IMR-90 (cell line): ENCODE measurements at regions not wholly inside any gene's neighbourhood (a gene's known extent, or its start where the extent isn't known, plus 50 kb on each side); places are given as distances from the start of the nearest gene placed in this dataset.

Experiments used
- ATAC-seq: fragments of 200-7000 bp; cut with Tn5 transposase; 2 replicates; pipeline ENCODE4 v1.9.1; 2020; ENCODE audit warnings: low read depth, mild to moderate bottlenecking, moderate library complexity
- BruUV-seq: library from RNA; stranded (reverse); fragments of 400-500 nt; replicated peaks from 2 replicates; lab custom pipeline; 2021; lab: Mats Ljungman, UMichigan
- CTCF ChIA-PET: fragments of 300-600 bp; formaldehyde crosslinking; extraction: SDS; loops from one replicate; lab custom pipeline; 2021; ENCODE audit warnings: antibody characterized with exemption; lab: Yijun Ruan, JAX
- POLR2A ChIA-PET: fragments of 300-600 bp; sonication (Branson Sonifier 250); formaldehyde crosslinking; loops from one replicate; lab custom pipeline; 2022; ENCODE audit warnings: antibody characterized with exemption; ENCODE audit not compliant: unreplicated experiment; lab: Charles Lee
- DNase-seq: peaks from one replicate; pipeline ENCODE4 v3.0.0; 2013
- H2AFZ ChIP-seq: replicated peaks from 2 replicates; pipeline ENCODE3; 2013; ENCODE audit warnings: low read length, mild to moderate bottlenecking; ENCODE audit not compliant: poor library complexity
- H2AK5ac ChIP-seq: 2 replicates; pipeline ENCODE4 v1.6.1; 2013; ENCODE audit warnings: low read depth, low read length, inconsistent platforms
- H2AK9ac ChIP-seq: replicated peaks from 2 replicates; pipeline ENCODE3; 2013; ENCODE audit warnings: mild to moderate bottlenecking, low read depth, low read length, moderate library complexity; ENCODE audit not compliant: poor library complexity
- H2BK120ac ChIP-seq: 2 replicates; pipeline ENCODE4 v1.6.1; 2013; ENCODE audit warnings: low read depth, low read length, inconsistent platforms
- H2BK15ac ChIP-seq: 3 replicates; pipeline ENCODE4 v1.6.1; 2013; ENCODE audit warnings: low read depth, low read length, inconsistent platforms
- H2BK20ac ChIP-seq: 2 replicates; pipeline ENCODE4 v1.6.1; 2013; ENCODE audit warnings: low read depth, mild to moderate bottlenecking, inconsistent platforms, low read length, moderate library complexity
- H2BK5ac ChIP-seq: 2 replicates; pipeline ENCODE4 v1.6.1; 2013; ENCODE audit warnings: mild to moderate bottlenecking, low read depth, low read length, inconsistent platforms; ENCODE audit not compliant: poor library complexity, severe bottlenecking
- H3K14ac ChIP-seq: replicated peaks from 2 replicates; pipeline ENCODE4 v1.6.1; 2013; ENCODE audit warnings: low read depth, low read length, inconsistent platforms
- H3K18ac ChIP-seq: 2 replicates; pipeline ENCODE4 v1.6.1; 2013; ENCODE audit warnings: low read depth, low read length, control low read depth
- H3K23ac ChIP-seq: 2 replicates; pipeline ENCODE4 v1.6.1; 2013; ENCODE audit warnings: low read depth, low read length, inconsistent platforms
- H3K27ac ChIP-seq: 2 replicates; pipeline ENCODE4 v1.5.1; 2013; ENCODE audit warnings: mild to moderate bottlenecking, control low read depth, low read length; ENCODE audit not compliant: insufficient read depth
- H3K27me3 ChIP-seq: 2 replicates; pipeline ENCODE4 v1.6.1; 2013; ENCODE audit warnings: low read length; ENCODE audit not compliant: control insufficient read depth, insufficient read depth
- H3K36me3 ChIP-seq: 2 replicates; pipeline ENCODE4 v1.6.1; 2013; ENCODE audit warnings: low read length, mixed read lengths; ENCODE audit not compliant: control insufficient read depth, insufficient read depth
- H3K4ac ChIP-seq: 2 replicates; pipeline ENCODE4 v1.6.1; 2013; ENCODE audit warnings: low read depth, low read length, inconsistent platforms
- H3K4me1 ChIP-seq: 2 replicates; pipeline ENCODE4 v1.6.1; 2013; ENCODE audit warnings: low read length, mixed read lengths; ENCODE audit not compliant: control insufficient read depth, insufficient read depth
- H3K4me2 ChIP-seq: 2 replicates; pipeline ENCODE4 v1.6.1; 2013; ENCODE audit warnings: low read depth, mild to moderate bottlenecking, control low read depth, low read length, moderate library complexity
- H3K4me3 ChIP-seq: 2 replicates; pipeline ENCODE4 v1.5.1; 2013; ENCODE audit warnings: low read depth, mild to moderate bottlenecking, control low read depth, low read length, moderate library complexity; ENCODE audit not compliant: insufficient read depth
- H3K56ac ChIP-seq: 2 replicates; pipeline ENCODE4 v1.6.1; 2013; ENCODE audit warnings: low read length, inconsistent platforms; ENCODE audit not compliant: insufficient read depth; ENCODE audit errors: extremely low read depth
- H3K79me1 ChIP-seq, 2 experiments: 2 replicates each; pipeline ENCODE4 v1.6.1; 2013; ENCODE audit warnings: low read length in 2 of 2, inconsistent platforms in 1 of 2, low read depth in 1 of 2
- H3K9ac ChIP-seq: 2 replicates; pipeline ENCODE4 v1.6.1; 2013; ENCODE audit warnings: low read depth, low read length, control low read depth
- H3K9me1 ChIP-seq: 2 replicates; pipeline ENCODE4 v1.6.1; 2013; ENCODE audit warnings: low read length, inconsistent platforms; ENCODE audit not compliant: insufficient read depth
- H3K9me3 ChIP-seq: 2 replicates; pipeline ENCODE4 v1.6.1; 2013; ENCODE audit warnings: low read length; ENCODE audit not compliant: control insufficient read depth, insufficient read depth
- H4K20me1 ChIP-seq: 2 replicates; pipeline ENCODE4 v1.6.1; 2013; ENCODE audit warnings: low read length, inconsistent platforms; ENCODE audit not compliant: insufficient read depth
- H4K5ac ChIP-seq: 2 replicates; pipeline ENCODE4 v1.6.1; 2013; ENCODE audit warnings: mild to moderate bottlenecking, low read depth, low read length, control low read depth
- H4K8ac ChIP-seq, 2 experiments: 2 replicates each; pipeline ENCODE4 v1.6.1; 2013; ENCODE audit warnings: low read depth in 2 of 2, low read length in 2 of 2, control low read depth in 1 of 2, inconsistent platforms in 1 of 2
- H4K91ac ChIP-seq: 2 replicates; pipeline ENCODE4 v1.6.1; 2013; ENCODE audit warnings: low read depth, low read length, inconsistent platforms; ENCODE audit not compliant: insufficient read depth
- CHD1 ChIP-seq: IDR thresholded peaks from 2 replicates; pipeline ENCODE4 v1.6.1; 2012; ENCODE audit warnings: low read depth, low read length, improper control_type of control experiment
- FOS ChIP-seq: fragments of 150-350 bp; IDR thresholded peaks from 2 replicates; pipeline ENCODE4 v1.6.1; 2016; ENCODE audit warnings: low read depth, low read length
- MAFK ChIP-seq: IDR thresholded peaks from 2 replicates; pipeline ENCODE4 v1.6.1; 2012; ENCODE audit warnings: low read depth, low read length, improper control_type of control experiment
- MAZ ChIP-seq: IDR thresholded peaks from 2 replicates; pipeline ENCODE4 v1.6.1; 2012; ENCODE audit warnings: low read depth, mild to moderate bottlenecking, low read length, improper control_type of control experiment, moderate library complexity, borderline replicate concordance
- MXI1 ChIP-seq: IDR thresholded peaks from 2 replicates; pipeline ENCODE4 v1.6.1; 2012; ENCODE audit warnings: low read depth, mild to moderate bottlenecking, low read length, moderate library complexity, borderline replicate concordance
- POLR2A ChIP-seq: IDR thresholded peaks from 2 replicates; pipeline ENCODE4 v1.6.1; 2012; ENCODE audit warnings: mild to moderate bottlenecking, low read depth, low read length
- RAD21 ChIP-seq: IDR thresholded peaks from 2 replicates; pipeline ENCODE4 v1.6.1; 2012; ENCODE audit warnings: low read length, improper control_type of control experiment
- RCOR1 ChIP-seq: IDR thresholded peaks from 2 replicates; pipeline ENCODE4 v1.6.1; 2012; ENCODE audit warnings: mild to moderate bottlenecking, low read length, improper control_type of control experiment; ENCODE audit not compliant: insufficient replicate concordance
- RFX5 ChIP-seq: IDR thresholded peaks from 2 replicates; pipeline ENCODE4 v1.8.0; 2012; ENCODE audit warnings: low read depth, mild to moderate bottlenecking, low read length, moderate library complexity
- WGBS, 2 experiments: methylation state at CpG; one replicate each; pipeline versions ENCODE4 v1.1.5 to v1.1.7; 2013; ENCODE audit warnings: missing lambda C conversion rate in 2 of 2; ENCODE audit not compliant: insufficient read length in 1 of 2; ENCODE audit errors: extremely low coverage in 2 of 2; 5-methylcytosine and 5-hydroxymethylcytosine counted together
- dilution Hi-C: fragments of 300-500 bp; cut with HindIII; formaldehyde crosslinking; loops from one replicate; pipeline ENCODE4 v1.14.3; 2018; ENCODE audit warnings: low sequenced_read_pairs; ENCODE audit not compliant: unreplicated experiment
- in situ Hi-C: fragments of 300-500 bp; cut with MboI; formaldehyde crosslinking; loops from 3 replicates; pipeline ENCODE4 v1.14.3; 2019; ENCODE audit warnings: low sequenced_read_pairs, inconsistent platforms, mixed read lengths
- intact Hi-C: fragments of 100-400 bp; cut with micrococcal nuclease; formaldehyde crosslinking; loops from 2 replicates; pipeline ENCODE4 v1.10.0; 2022
- TF ChIP-seq, protein P1 (sequence below): conservative IDR thresholded peaks from 2 replicates; pipeline ENCODE4 v1.5.1; 2012; ENCODE audit warnings: mild to moderate bottlenecking, low read depth, low read length, improper control_type of control experiment

DNA sequence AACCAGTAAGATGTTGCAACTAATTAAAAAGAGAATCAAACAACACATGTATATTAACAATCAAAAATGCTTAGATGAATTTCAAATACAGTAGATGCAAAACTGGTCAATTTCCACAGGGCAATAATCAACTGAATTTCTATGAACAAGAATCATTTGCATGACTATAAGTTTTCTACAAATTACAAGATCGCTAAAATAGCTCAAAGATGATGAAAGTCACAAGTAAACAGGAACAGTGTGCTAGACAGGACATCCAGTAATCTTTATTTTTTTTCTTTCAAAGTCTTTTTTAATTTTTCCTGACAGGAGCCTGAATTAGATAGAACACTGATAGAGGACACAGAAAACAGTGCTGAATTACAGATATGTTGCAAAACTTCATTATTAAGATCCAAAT is 608.2 kb upstream of the DAB2 start:
- Histone ChIP-seq H2AK5ac (no peak overlapping the region), H2BK120ac (no peak overlapping the region), H3K27ac (no peak overlapping the region), H4K5ac (no peak overlapping the region), H2BK15ac (no peak overlapping the region), H2AK9ac (no peak overlapping the region), H4K91ac (no peak overlapping the region), H3K4me3 (no peak overlapping the region), H3K14ac (no peak overlapping the region), H3K36me3 (no peaks in the 10 kb centered on the region), H4K8ac (no peak overlapping the region), H4K20me1 (no peaks in the 10 kb centered on the region), H3K23ac (no peak overlapping the region), H3K4me2 (no peak overlapping the region), H3K4ac (no peak overlapping the region), H2BK5ac (no peak overlapping the region), H3K79me1 (no peaks in the 10 kb centered on the region), H3K9ac (no peak overlapping the region), H3K9me3 (no peaks in the 10 kb centered on the region), H2BK20ac (no peak overlapping the region), H3K27me3 (peaks cover 4% of the 10 kb centered on the region), H3K56ac (no peak overlapping the region), H3K18ac (no peak overlapping the region), H3K4me1 (no peaks in the 10 kb centered on the region), H2AFZ (no peak overlapping the region), H3K9me1 (no peaks in the 10 kb centered on the region)
- intact Hi-C loops (no loop called here), in situ Hi-C loops (no loop called here), dilution Hi-C loops (no loop called here)
- ATAC-seq: no peak
- no peak for DNase-seq
- ChIA-PET POLR2A (no interaction called here), CTCF (no interaction called here)
- no TSS peak for BruUV-seq
- TF ChIP-seq MAFK (no peak), RFX5 (no peak), POLR2A (no peak), RAD21 (no peak), FOS (no peak), CHD1 (no peak), MXI1 (no peak), MAZ (no peak), RCOR1 (no peak)
- TF ChIP-seq, protein P1, sequence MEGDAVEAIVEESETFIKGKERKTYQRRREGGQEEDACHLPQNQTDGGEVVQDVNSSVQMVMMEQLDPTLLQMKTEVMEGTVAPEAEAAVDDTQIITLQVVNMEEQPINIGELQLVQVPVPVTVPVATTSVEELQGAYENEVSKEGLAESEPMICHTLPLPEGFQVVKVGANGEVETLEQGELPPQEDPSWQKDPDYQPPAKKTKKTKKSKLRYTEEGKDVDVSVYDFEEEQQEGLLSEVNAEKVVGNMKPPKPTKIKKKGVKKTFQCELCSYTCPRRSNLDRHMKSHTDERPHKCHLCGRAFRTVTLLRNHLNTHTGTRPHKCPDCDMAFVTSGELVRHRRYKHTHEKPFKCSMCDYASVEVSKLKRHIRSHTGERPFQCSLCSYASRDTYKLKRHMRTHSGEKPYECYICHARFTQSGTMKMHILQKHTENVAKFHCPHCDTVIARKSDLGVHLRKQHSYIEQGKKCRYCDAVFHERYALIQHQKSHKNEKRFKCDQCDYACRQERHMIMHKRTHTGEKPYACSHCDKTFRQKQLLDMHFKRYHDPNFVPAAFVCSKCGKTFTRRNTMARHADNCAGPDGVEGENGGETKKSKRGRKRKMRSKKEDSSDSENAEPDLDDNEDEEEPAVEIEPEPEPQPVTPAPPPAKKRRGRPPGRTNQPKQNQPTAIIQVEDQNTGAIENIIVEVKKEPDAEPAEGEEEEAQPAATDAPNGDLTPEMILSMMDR: no peak
- WGBS, 2 experiments: no CpG with 5 or more reads among the region's 1 CpG
